ENCODE measurements at regions not wholly inside any gene's neighbourhood (a gene's known extent, or its start where the extent isn't known, plus 50 kb on each side); places are given as distances from the start of the nearest gene placed in this dataset.

GRCh38 chr15:66941108-66941711, 124.2 kb upstream of the SMAD3 start:
- no peak for DNase-seq (ENCODE audit: low read depth in 2 of 2)
- no peak for TF ChIP-seq CTCF (IDR thresholded peaks at IDR 0.05; ENCODE audit: low read depth, low read length)
- H3K4me3 ChIP-seq (replicated peaks in 1 of 2; ENCODE audit: low read depth in 2 of 2, low read length in 2 of 2), result no peak overlapping the region

GRCh38 chr15:66941791-66942190, 123.6 kb upstream of the SMAD3 start:
- TF ChIP-seq CTCF (IDR thresholded peaks at IDR 0.05; ENCODE audit: low read depth, low read length), result no peak

GRCh38 chr15:66942649-66943390, 122.6 kb upstream of the SMAD3 start:
- DNase-seq (ENCODE audit: low read depth in 2 of 2), result no peak
- no peak overlapping the region for H3K4me3 ChIP-seq (replicated peaks in 1 of 2; ENCODE audit: low read depth in 2 of 2, low read length in 2 of 2)
- TF ChIP-seq CTCF (IDR thresholded peaks at IDR 0.05; ENCODE audit: low read depth, low read length), result no peak

More at GRCh38 chr15:66941791-66942190, 123.6 kb upstream of the SMAD3 start:
- H3K4me3 ChIP-seq (replicated peaks in 1 of 2; ENCODE audit: low read depth in 2 of 2, low read length in 2 of 2), result no peak overlapping the region
- no peak for DNase-seq (ENCODE audit: low read depth in 2 of 2)

GRCh38 chr15:66943456-66944095, 121.8 kb upstream of the SMAD3 start:
- TF ChIP-seq CTCF (IDR thresholded peaks at IDR 0.05; ENCODE audit: low read depth, low read length), result no peak
- no peak for DNase-seq (ENCODE audit: low read depth in 2 of 2)
- no peak overlapping the region for H3K4me3 ChIP-seq (replicated peaks in 1 of 2; ENCODE audit: low read depth in 2 of 2, low read length in 2 of 2)

- no peak for TF ChIP-seq CTCF (IDR thresholded peaks at IDR 0.05; ENCODE audit: low read depth, low read length)
- no peak overlapping the region for H3K4me3 ChIP-seq (replicated peaks in 1 of 2; ENCODE audit: low read depth in 2 of 2, low read length in 2 of 2)
- no peak for DNase-seq (ENCODE audit: low read depth in 2 of 2)
Observed at GRCh38 chr15:66944121-66944520, 121.3 kb upstream of the SMAD3 start.

GRCh38 chr15:66945286-66945685, 120.1 kb upstream of the SMAD3 start:
- no peak for DNase-seq (ENCODE audit: low read depth in 2 of 2)
- no peak overlapping the region for H3K4me3 ChIP-seq (replicated peaks in 1 of 2; ENCODE audit: low read depth in 2 of 2, low read length in 2 of 2)
- TF ChIP-seq CTCF (IDR thresholded peaks at IDR 0.05; ENCODE audit: low read depth, low read length), result no peak

All from cardiac fibroblast (primary cell).